DND-41 (cell line): ENCODE measurements at regions not wholly inside any gene's neighbourhood (a gene's known extent, or its start where the extent isn't known, plus 50 kb on each side); places are given as distances from the start of the nearest gene placed in this dataset.
"Not testable (repeated sequence)": the region's sequence is repeated elsewhere in the genome, so short reads cannot be mapped to it uniquely, and the experiment has no call there.

Experiments used
- ATAC-seq: fragments of 200-7000 bp; cut with Tn5 transposase; 3 replicates; pipeline ENCODE4 v1.9.1; 2021; ENCODE audit warnings: low read depth; ENCODE audit not compliant: insufficient read depth
- DNase-seq: peaks from one replicate; pipeline ENCODE4 v3.0.0-alpha.2; 2020
- H2AFZ ChIP-seq: 2 replicates; pipeline ENCODE4 v1.6.0; 2012; ENCODE audit warnings: low read depth, low read length
- H3K27ac ChIP-seq: 2 replicates; pipeline ENCODE4 v1.5.1; 2012; ENCODE audit warnings: low read length, inconsistent platforms
- H3K27me3 ChIP-seq: fragments of 200-600 bp; sonication (generic); 2 replicates; pipeline ENCODE4 v1.6.0; 2012; ENCODE audit warnings: low read length, mild to moderate bottlenecking, inconsistent platforms; ENCODE audit not compliant: insufficient read depth, poor library complexity
- H3K36me3 ChIP-seq: 2 replicates; pipeline ENCODE4 v1.5.1; 2012; ENCODE audit warnings: low read length, inconsistent platforms; ENCODE audit not compliant: insufficient read depth
- H3K4me1 ChIP-seq: 2 replicates; pipeline ENCODE4 v1.5.1; 2012; ENCODE audit warnings: mild to moderate bottlenecking, low read length; ENCODE audit not compliant: insufficient read depth
- H3K4me2 ChIP-seq: 2 replicates; pipeline ENCODE4 v1.6.0; 2012; ENCODE audit warnings: mild to moderate bottlenecking, moderate library complexity, low read length, inconsistent platforms; ENCODE audit not compliant: insufficient read depth
- H3K4me3 ChIP-seq, 2 experiments: fragments of 200-600 bp in 1 of 2; shearing (Covaris generic) in 1 of 2; 2 replicates each; pipeline ENCODE4 v1.5.1; 2012 to 2016; ENCODE audit warnings: inconsistent platforms in 2 of 2, low read length in 2 of 2, mild to moderate bottlenecking in 2 of 2, low read depth in 1 of 2, moderate library complexity in 1 of 2
- H3K79me2 ChIP-seq: 2 replicates; pipeline ENCODE4 v1.6.0; 2012; ENCODE audit warnings: low read length, inconsistent platforms; ENCODE audit not compliant: insufficient read depth
- H3K9ac ChIP-seq: 2 replicates; pipeline ENCODE4 v1.6.0; 2012; ENCODE audit warnings: low read depth, mild to moderate bottlenecking, inconsistent platforms, low read length, moderate library complexity
- H3K9me3 ChIP-seq: 2 replicates; pipeline ENCODE4 v1.5.1; 2012; ENCODE audit warnings: low read length, moderate library complexity, mild to moderate bottlenecking, inconsistent platforms; ENCODE audit not compliant: insufficient read depth, severe bottlenecking
- H4K20me1 ChIP-seq: 2 replicates; pipeline ENCODE4 v1.6.0; 2012; ENCODE audit warnings: low read length; ENCODE audit not compliant: insufficient read depth
- EZH2 ChIP-seq: IDR thresholded peaks from 3 replicates; pipeline ENCODE4 v1.6.1; 2012; ENCODE audit warnings: borderline replicate concordance, low read depth, mild to moderate bottlenecking, moderate library complexity, low read length, inconsistent platforms; ENCODE audit not compliant: severe bottlenecking
- TF ChIP-seq, protein P1 (sequence below): IDR thresholded peaks from 2 replicates; pipeline ENCODE4 v1.5.1; 2012; ENCODE audit warnings: borderline replicate concordance, low read length, moderate library complexity, mild to moderate bottlenecking; ENCODE audit not compliant: poor library complexity, severe bottlenecking; ENCODE audit errors: extremely low read depth

DNA sequence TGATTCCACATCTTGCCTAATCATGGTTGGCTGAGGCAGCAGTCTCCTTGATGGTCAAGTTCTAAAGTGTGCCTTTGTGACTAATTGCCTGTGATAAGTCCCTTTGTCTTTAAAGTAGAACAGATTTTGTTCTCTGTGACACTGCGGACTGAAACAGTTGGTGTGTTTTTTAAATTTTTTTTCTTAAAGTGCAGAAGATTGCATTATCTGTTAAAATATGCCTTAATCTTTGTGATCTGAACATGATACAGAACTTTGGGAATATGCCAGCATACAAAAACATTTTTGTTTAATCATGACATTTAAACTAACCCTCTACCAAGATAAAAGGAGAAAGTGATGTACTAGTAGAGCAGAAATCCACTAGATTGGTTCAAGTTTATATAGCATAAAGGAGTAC is 1260.6 kb upstream of the ADGRL2 start:
- Histone ChIP-seq H3K9me3 (no peaks in the 10 kb centered on the region), H3K4me3 (no peak overlapping the region), H3K4me2 (no peak overlapping the region), H3K27ac (no peak overlapping the region), H2AFZ (no peak overlapping the region), H3K36me3 (no peaks in the 10 kb centered on the region), H3K9ac (no peak overlapping the region), H3K4me1 (no peaks in the 10 kb centered on the region), H4K20me1 (no peaks in the 10 kb centered on the region), H3K27me3 (no peaks in the 10 kb centered on the region), H3K79me2 (no peaks in the 10 kb centered on the region)
- DNase-seq (no peak), ATAC-seq (no peak)
- TF ChIP-seq, protein P1, sequence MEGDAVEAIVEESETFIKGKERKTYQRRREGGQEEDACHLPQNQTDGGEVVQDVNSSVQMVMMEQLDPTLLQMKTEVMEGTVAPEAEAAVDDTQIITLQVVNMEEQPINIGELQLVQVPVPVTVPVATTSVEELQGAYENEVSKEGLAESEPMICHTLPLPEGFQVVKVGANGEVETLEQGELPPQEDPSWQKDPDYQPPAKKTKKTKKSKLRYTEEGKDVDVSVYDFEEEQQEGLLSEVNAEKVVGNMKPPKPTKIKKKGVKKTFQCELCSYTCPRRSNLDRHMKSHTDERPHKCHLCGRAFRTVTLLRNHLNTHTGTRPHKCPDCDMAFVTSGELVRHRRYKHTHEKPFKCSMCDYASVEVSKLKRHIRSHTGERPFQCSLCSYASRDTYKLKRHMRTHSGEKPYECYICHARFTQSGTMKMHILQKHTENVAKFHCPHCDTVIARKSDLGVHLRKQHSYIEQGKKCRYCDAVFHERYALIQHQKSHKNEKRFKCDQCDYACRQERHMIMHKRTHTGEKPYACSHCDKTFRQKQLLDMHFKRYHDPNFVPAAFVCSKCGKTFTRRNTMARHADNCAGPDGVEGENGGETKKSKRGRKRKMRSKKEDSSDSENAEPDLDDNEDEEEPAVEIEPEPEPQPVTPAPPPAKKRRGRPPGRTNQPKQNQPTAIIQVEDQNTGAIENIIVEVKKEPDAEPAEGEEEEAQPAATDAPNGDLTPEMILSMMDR = no peak
- TF ChIP-seq EZH2 = no peak

DNA sequence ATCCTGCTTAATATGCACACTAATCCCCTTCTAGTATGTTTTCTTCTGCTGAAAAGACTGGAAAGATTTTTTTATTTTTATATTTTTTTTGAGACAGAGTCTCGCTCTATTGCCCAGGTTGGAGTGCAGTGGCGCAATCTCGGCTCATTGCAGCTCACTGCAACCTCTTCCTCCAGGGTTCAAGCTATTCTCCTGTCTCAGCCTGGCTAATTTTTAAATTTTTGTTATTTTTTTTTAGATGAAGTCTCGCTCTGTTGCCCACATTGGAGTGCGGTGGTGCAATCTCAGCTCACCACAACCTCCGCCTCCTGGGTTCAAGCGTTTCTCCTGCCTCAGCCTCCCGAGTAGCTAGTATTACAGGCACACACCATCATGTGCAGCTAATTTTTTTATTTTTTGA is 1261.4 kb upstream of the ADGRL2 start:
- H4K20me1 ChIP-seq, H3K9me3 ChIP-seq, H3K79me2 ChIP-seq, H3K4me3 ChIP-seq, H3K9ac ChIP-seq, H3K27ac ChIP-seq, ATAC-seq, H3K27me3 ChIP-seq, DNase-seq, H2AFZ ChIP-seq, H3K36me3 ChIP-seq, H3K4me1 ChIP-seq, H3K4me2 ChIP-seq: not testable (repeated sequence)

DNA sequence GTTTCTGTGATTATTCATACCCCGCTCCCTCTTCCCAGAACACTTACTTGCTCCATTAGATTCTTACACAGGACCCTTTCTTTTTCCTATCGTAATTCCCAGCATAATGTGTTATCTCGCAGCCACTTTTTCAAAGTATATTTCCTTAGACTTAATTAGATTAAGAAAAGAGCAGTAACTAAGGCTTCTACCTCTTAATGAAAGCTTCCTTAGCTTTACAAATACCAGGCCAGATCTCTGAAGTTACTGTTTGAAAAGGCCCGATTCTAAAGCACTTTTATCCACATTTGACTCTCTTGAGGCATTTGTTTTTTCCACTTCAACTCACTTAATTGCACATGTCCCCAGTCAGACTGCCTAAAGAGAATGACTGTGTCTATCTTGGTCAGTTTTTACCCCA is 1264.3 kb upstream of the ADGRL2 start:
- no peak for DNase-seq

DNA sequence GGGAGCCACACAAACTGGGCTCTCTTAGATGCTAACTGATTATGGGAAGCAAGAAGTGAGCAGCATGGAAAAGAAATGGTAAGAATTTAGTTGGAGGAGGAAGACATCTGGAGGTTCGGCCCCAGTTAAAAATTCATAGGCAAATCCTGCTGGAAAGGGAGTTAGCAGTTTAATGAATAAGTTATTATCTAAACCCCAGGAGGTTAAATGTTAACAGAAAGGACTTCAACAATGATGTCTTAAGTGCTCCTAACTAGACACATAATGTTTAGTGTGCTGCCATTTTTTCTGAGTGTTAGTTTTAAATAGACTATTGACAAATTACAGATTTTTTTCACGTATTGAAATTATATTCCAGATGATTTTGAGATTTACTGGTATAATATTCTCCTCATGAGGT is 1265.3 kb upstream of the ADGRL2 start:
- no peak overlapping the region for H3K4me3 ChIP-seq
- H2AFZ ChIP-seq = no peak overlapping the region
- no peak for ATAC-seq
- no peak overlapping the region for H3K4me2 ChIP-seq
- no peaks in the 10 kb centered on the region for H3K27me3 ChIP-seq
- no peak for TF ChIP-seq EZH2
- TF ChIP-seq, protein P1 = no peak
- H3K27ac ChIP-seq = no peak overlapping the region
- H4K20me1 ChIP-seq = no peaks in the 10 kb centered on the region
- H3K4me1 ChIP-seq = peaks cover 5% of the 10 kb centered on the region
- H3K9ac ChIP-seq = no peak overlapping the region
- H3K36me3 ChIP-seq = no peaks in the 10 kb centered on the region
- H3K79me2 ChIP-seq = no peaks in the 10 kb centered on the region
- no peak for DNase-seq
- H3K9me3 ChIP-seq = no peaks in the 10 kb centered on the region

More for the DNA sequence above, 1264.3 kb upstream of the ADGRL2 start:
- H2AFZ ChIP-seq = no peak overlapping the region
- H3K9ac ChIP-seq = no peak overlapping the region
- no peak for TF ChIP-seq EZH2
- TF ChIP-seq, protein P1 = no peak
- H3K27me3 ChIP-seq = no peaks in the 10 kb centered on the region
- H3K27ac ChIP-seq = no peak overlapping the region
- H3K9me3 ChIP-seq = no peaks in the 10 kb centered on the region
- no peak overlapping the region for H3K4me2 ChIP-seq
- no peak for ATAC-seq
- H3K79me2 ChIP-seq = no peaks in the 10 kb centered on the region
- H4K20me1 ChIP-seq = no peaks in the 10 kb centered on the region
- peaks cover under 1% of the 10 kb centered on the region; the same call in 1 of the 2 replicates for H3K4me1 ChIP-seq
- no peaks in the 10 kb centered on the region for H3K36me3 ChIP-seq
- no peak overlapping the region for H3K4me3 ChIP-seq
